ENCODE measurements at regions not wholly inside any gene's neighbourhood (a gene's known extent, or its start where the extent isn't known, plus 50 kb on each side); places are given as distances from the start of the nearest gene placed in this dataset.
A peak's percentile ranks its signal among the peaks of the same experiment; 100 is the strongest.

- no peak for DNase-seq (ENCODE audit: low spot score)
Measured at GRCh38 chr1:37277366-37277765, 197.0 kb upstream of the ZC3H12A start.

- no peak for DNase-seq (ENCODE audit: low spot score)
Measured at GRCh38 chr1:37281354-37281753, 193.0 kb upstream of the ZC3H12A start.

GRCh38 chr1:37282764-37283163 lies 191.6 kb upstream of the ZC3H12A start:
- DNase-seq (ENCODE audit: low spot score), result peak; percentile 36

- no peak for DNase-seq (ENCODE audit: low spot score)
Measured at GRCh38 chr1:37284053-37284452, 190.3 kb upstream of the ZC3H12A start.

GRCh38 chr1:37286881-37287280 lies 187.5 kb upstream of the ZC3H12A start:
- DNase-seq (ENCODE audit: low spot score), result no peak

GRCh38 chr1:37288900-37289299 lies 185.5 kb upstream of the ZC3H12A start:
- no peak for DNase-seq (ENCODE audit: low spot score)

GRCh38 chr1:37290718-37291117 lies 183.7 kb upstream of the ZC3H12A start:
- DNase-seq (ENCODE audit: low spot score), result no peak

GRCh38 chr1:37292789-37293188 lies 181.6 kb upstream of the ZC3H12A start:
- DNase-seq (ENCODE audit: low spot score), result no peak

GRCh38 chr1:37294096-37294495 lies 180.3 kb upstream of the ZC3H12A start:
- no peak for DNase-seq (ENCODE audit: low spot score)

GRCh38 chr1:37294529-37294928 lies 179.9 kb upstream of the ZC3H12A start:
- peak; percentile 32 for DNase-seq (ENCODE audit: low spot score)

- no peak for DNase-seq (ENCODE audit: low spot score)
Measured at GRCh38 chr1:37298769-37299168, 175.6 kb upstream of the ZC3H12A start.

GRCh38 chr1:37299216-37299615 lies 175.2 kb upstream of the ZC3H12A start:
- no peak for DNase-seq (ENCODE audit: low spot score)

- DNase-seq (ENCODE audit: low spot score), result no peak
Measured at GRCh38 chr1:37303884-37304574, 170.4 kb upstream of the ZC3H12A start.

- DNase-seq (ENCODE audit: low spot score), result no peak
Measured at GRCh38 chr1:37305108-37305507, 169.3 kb upstream of the ZC3H12A start.

GRCh38 chr1:37305841-37306240 lies 168.5 kb upstream of the ZC3H12A start:
- no peak for DNase-seq (ENCODE audit: low spot score)

- peak; percentile 21 for DNase-seq (ENCODE audit: low spot score)
Measured at GRCh38 chr1:37306461-37306860, 167.9 kb upstream of the ZC3H12A start.

GRCh38 chr1:37306871-37307270 lies 167.5 kb upstream of the ZC3H12A start:
- DNase-seq (ENCODE audit: low spot score), result no peak

GRCh38 chr1:37308031-37308960 lies 166.1 kb upstream of the ZC3H12A start:
- DNase-seq (ENCODE audit: low spot score), result peak; percentile 73

- DNase-seq (ENCODE audit: low spot score), result no peak
Measured at GRCh38 chr1:37309574-37309973, 164.8 kb upstream of the ZC3H12A start.

- DNase-seq (ENCODE audit: low spot score), result no peak
Measured at GRCh38 chr1:37310064-37310463, 164.3 kb upstream of the ZC3H12A start.

- DNase-seq (ENCODE audit: low spot score), result no peak
Measured at GRCh38 chr1:37315371-37315846, 159.0 kb upstream of the ZC3H12A start.

- no peak for DNase-seq (ENCODE audit: low spot score)
Measured at GRCh38 chr1:37317870-37318467, 156.4 kb upstream of the ZC3H12A start.

GRCh38 chr1:37318490-37318889 lies 155.9 kb upstream of the ZC3H12A start:
- DNase-seq (ENCODE audit: low spot score), result no peak
